ENCODE measurements at regions not wholly inside any gene's neighbourhood (a gene's known extent, or its start where the extent isn't known, plus 50 kb on each side); places are given as distances from the start of the nearest gene placed in this dataset.

GRCh38 chr6:139748353-139749146 lies 374.1 kb upstream of the CITED2 start (continued):
- TF ChIP-seq PATZ1 (CRISPR knock-in tag; IDR thresholded peaks at IDR 0.05; ENCODE audit: borderline replicate concordance) (no peak), LCOR (CRISPR knock-in tag; IDR thresholded peaks at IDR 0.05) (no peak), SRSF9 (IDR thresholded peaks at IDR 0.05; ENCODE audit: borderline replicate concordance, low read depth, low read length) (no peak), PHTF2 (CRISPR knock-in tag; IDR thresholded peaks at IDR 0.05) (no peak), POLR2H (tag; IDR thresholded peaks at IDR 0.05; ENCODE audit: low read depth) (no peak), EHMT2 (IDR thresholded peaks at IDR 0.05) (no peak), SPI1 (IDR thresholded peaks at IDR 0.05; ENCODE audit: borderline replicate concordance, low read depth, low read length) (peak; percentile 72; the same call in 1 of the 2 replicates), LARP7 (IDR thresholded peaks at IDR 0.05) (no peak), MXD1 (CRISPR knock-in tag; IDR thresholded peaks at IDR 0.05; ENCODE audit: borderline replicate concordance, poor library complexity, severe bottlenecking) (no peak), ZNF41 (CRISPR knock-in tag; conservative IDR thresholded peaks at IDR 0.05) (no peak), POLR2B (IDR thresholded peaks at IDR 0.05; ENCODE audit: low read depth, partially characterized antibody) (no peak), ZC3H8 (IDR thresholded peaks at IDR 0.05) (no peak), NCOA4 (IDR thresholded peaks at IDR 0.05; ENCODE audit: partially characterized antibody) (no peak), GABPB2 (CRISPR knock-in tag; conservative IDR thresholded peaks at IDR 0.05) (no peak), ZNF311 (CRISPR knock-in tag; IDR thresholded peaks at IDR 0.05) (no peak), NFYB (IDR thresholded peaks at IDR 0.05; ENCODE audit: extremely low read depth, insufficient read length) (no peak), NFATC3 (IDR thresholded peaks at IDR 0.05) (no peak), JUN (IDR thresholded peaks at IDR 0.05; ENCODE audit: borderline replicate concordance, low read depth, low read length) (no peak), JUN (CRISPR knock-in tag; IDR thresholded peaks at IDR 0.05; ENCODE audit: borderline replicate concordance) (no peak), HDAC6 (IDR thresholded peaks at IDR 0.05; ENCODE audit: low read depth, low read length) (no peak), CREBBP (IDR thresholded peaks at IDR 0.05; ENCODE audit: low read depth, low read length) (no peak), CBX5 (IDR thresholded peaks at IDR 0.05; ENCODE audit: borderline replicate concordance, low read depth) (no peak), THAP12 (CRISPR knock-in tag; IDR thresholded peaks at IDR 0.05) (no peak), POLR3G (IDR thresholded peaks at IDR 0.05; ENCODE audit: extremely low read depth, insufficient read length, insufficient replicate concordance) (no peak), BDP1 (IDR thresholded peaks at IDR 0.05; ENCODE audit: insufficient read depth, insufficient read length) (no peak)

Data from K562 (cell line).